ENCODE measurements at regions not wholly inside any gene's neighbourhood (a gene's known extent, or its start where the extent isn't known, plus 50 kb on each side); places are given as distances from the start of the nearest gene placed in this dataset.
"Not testable (repeated sequence)": the region's sequence is repeated elsewhere in the genome, so short reads cannot be mapped to it uniquely, and the experiment has no call there.

GRCh38 chr10:23917251-23917840, 291.6 kb upstream of the KIAA1217 start:
- no peaks in the 10 kb centered on the region for H3K36me3 Mint-ChIP-seq (ENCODE audit: unreplicated experiment)
- H3K4me3 Mint-ChIP-seq (ENCODE audit: unreplicated experiment) = no peak overlapping the region
- H3K4me1 Mint-ChIP-seq (ENCODE audit: unreplicated experiment) = no peaks in the 10 kb centered on the region
- H3K9me3 Mint-ChIP-seq (ENCODE audit: unreplicated experiment) = peaks cover 38% of the 10 kb centered on the region
- H3K27ac Mint-ChIP-seq (ENCODE audit: unreplicated experiment) = no peak overlapping the region
- no peak for DNase-seq (ENCODE audit: extremely low spot score, unreplicated experiment)
- TF ChIP-seq CTCF (IDR thresholded peaks at IDR 0.05) = no peak
- no peaks in the 10 kb centered on the region for H3K27me3 Mint-ChIP-seq (ENCODE audit: unreplicated experiment)

GRCh38 chr10:23918090-23918723, 290.7 kb upstream of the KIAA1217 start:
- TF ChIP-seq CTCF (IDR thresholded peaks at IDR 0.05) = no peak
- Mint-ChIP-seq H3K27me3 (ENCODE audit: unreplicated experiment) (no peaks in the 10 kb centered on the region), H3K4me1 (ENCODE audit: unreplicated experiment) (no peaks in the 10 kb centered on the region), H3K4me3 (ENCODE audit: unreplicated experiment) (no peak overlapping the region), H3K9me3 (ENCODE audit: unreplicated experiment) (peaks cover 38% of the 10 kb centered on the region), H3K36me3 (ENCODE audit: unreplicated experiment) (no peaks in the 10 kb centered on the region), H3K27ac (ENCODE audit: unreplicated experiment) (no peak overlapping the region)
- no peak for DNase-seq (ENCODE audit: extremely low spot score, unreplicated experiment)

- Mint-ChIP-seq H3K9me3 (ENCODE audit: unreplicated experiment) (peaks cover 36% of the 10 kb centered on the region), H3K36me3 (ENCODE audit: unreplicated experiment) (no peaks in the 10 kb centered on the region), H3K27ac (ENCODE audit: unreplicated experiment) (no peak overlapping the region), H3K4me1 (ENCODE audit: unreplicated experiment) (no peaks in the 10 kb centered on the region), H3K4me3 (ENCODE audit: unreplicated experiment) (no peak overlapping the region), H3K27me3 (ENCODE audit: unreplicated experiment) (no peaks in the 10 kb centered on the region)
- TF ChIP-seq CTCF (IDR thresholded peaks at IDR 0.05) = no peak
- no peak for DNase-seq (ENCODE audit: extremely low spot score, unreplicated experiment)
Observed at GRCh38 chr10:23918839-23919238, 290.1 kb upstream of the KIAA1217 start.

- no peaks in the 10 kb centered on the region for H3K36me3 Mint-ChIP-seq (ENCODE audit: unreplicated experiment)
Observed at GRCh38 chr10:23927576-23928325, 281.2 kb upstream of the KIAA1217 start.

GRCh38 chr10:23934023-23934422, 274.9 kb upstream of the KIAA1217 start:
- DNase-seq (ENCODE audit: extremely low spot score, unreplicated experiment); H3K27ac Mint-ChIP-seq (ENCODE audit: unreplicated experiment); H3K4me3 Mint-ChIP-seq (ENCODE audit: unreplicated experiment); H3K9me3 Mint-ChIP-seq (ENCODE audit: unreplicated experiment); H3K27me3 Mint-ChIP-seq (ENCODE audit: unreplicated experiment); H3K36me3 Mint-ChIP-seq (ENCODE audit: unreplicated experiment); H3K4me1 Mint-ChIP-seq (ENCODE audit: unreplicated experiment): not testable (repeated sequence)

More at GRCh38 chr10:23927576-23928325, 281.2 kb upstream of the KIAA1217 start:
- no peak for DNase-seq (ENCODE audit: extremely low spot score, unreplicated experiment)
- Mint-ChIP-seq H3K4me3 (ENCODE audit: unreplicated experiment) (no peak overlapping the region), H3K9me3 (ENCODE audit: unreplicated experiment) (peaks cover 10% of the 10 kb centered on the region), H3K27me3 (ENCODE audit: unreplicated experiment) (no peaks in the 10 kb centered on the region), H3K27ac (ENCODE audit: unreplicated experiment) (no peak overlapping the region), H3K4me1 (ENCODE audit: unreplicated experiment) (no peaks in the 10 kb centered on the region)
- no peak for TF ChIP-seq CTCF (IDR thresholded peaks at IDR 0.05)

Data from osteocyte (in vitro differentiated cells).